ENCODE measurements at regions not wholly inside any gene's neighbourhood (a gene's known extent, or its start where the extent isn't known, plus 50 kb on each side); places are given as distances from the start of the nearest gene placed in this dataset.
"Not testable (repeated sequence)": the region's sequence is repeated elsewhere in the genome, so short reads cannot be mapped to it uniquely, and the experiment has no call there.

DNA sequence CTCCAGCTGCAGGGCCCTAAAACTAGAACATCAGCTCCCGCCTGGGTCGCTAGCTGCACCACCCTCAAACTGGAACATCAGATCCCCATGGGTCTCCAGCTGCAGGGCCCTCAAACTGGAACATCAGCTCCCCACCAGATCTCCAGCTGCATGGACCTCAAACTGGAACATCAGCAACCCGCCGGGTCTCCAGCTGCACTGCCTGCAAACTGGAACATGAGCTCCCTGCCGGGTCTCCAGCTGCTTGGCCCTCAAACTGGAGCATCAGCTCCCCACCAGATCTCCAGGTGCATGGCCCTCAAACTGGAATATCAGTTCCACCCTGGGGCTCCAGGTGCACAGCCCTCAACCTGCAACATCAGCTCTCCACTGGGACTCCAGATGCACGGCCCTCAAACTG lies 82.7 kb downstream of the TFRC start:
- DNase-seq (ENCODE audit: low read depth) = not testable (repeated sequence)

DNA sequence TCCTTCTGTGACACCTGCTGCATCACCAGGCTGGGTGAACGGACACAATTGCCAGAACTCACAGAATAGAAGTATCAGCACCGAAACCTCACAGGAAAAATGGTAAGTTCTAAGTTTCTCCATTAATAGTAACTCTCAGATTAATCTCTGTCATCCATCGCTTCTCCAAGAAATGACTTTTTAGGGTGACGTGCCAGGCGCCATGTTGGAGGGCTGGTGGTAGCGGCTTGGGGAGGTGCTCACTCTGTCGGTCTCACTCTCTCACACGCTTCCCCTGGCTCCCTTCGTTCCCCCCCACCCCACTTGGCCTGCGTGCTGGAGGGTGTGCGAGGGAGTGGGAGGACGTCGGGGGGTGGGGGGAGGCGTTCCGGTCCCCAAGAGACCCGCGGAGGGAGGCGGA lies 85.6 kb downstream of the TFRC start:
- DNase-seq (ENCODE audit: low read depth) = not testable (repeated sequence)

DNA sequence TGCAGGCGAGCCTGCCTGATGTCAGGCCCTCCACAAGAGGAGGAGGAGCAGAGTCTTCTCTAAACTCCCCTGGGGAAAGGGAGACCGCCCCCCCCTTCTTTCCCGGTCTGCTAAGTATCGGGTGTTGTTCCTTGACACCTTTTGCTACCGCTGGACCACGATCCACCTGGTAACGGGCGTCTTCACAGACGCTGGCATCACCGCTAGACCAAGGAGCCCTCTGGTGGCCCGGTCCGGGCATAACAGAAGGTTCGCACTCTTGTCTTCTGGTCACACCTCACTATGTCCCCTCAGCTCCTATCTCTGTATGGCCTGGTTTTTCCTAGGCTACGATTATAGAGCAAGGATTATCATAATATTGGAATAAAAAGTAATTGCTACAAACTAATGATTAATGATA lies 86.0 kb upstream of the TNK2 start:
- DNase-seq (ENCODE audit: low read depth) = peak; percentile 37

DNA sequence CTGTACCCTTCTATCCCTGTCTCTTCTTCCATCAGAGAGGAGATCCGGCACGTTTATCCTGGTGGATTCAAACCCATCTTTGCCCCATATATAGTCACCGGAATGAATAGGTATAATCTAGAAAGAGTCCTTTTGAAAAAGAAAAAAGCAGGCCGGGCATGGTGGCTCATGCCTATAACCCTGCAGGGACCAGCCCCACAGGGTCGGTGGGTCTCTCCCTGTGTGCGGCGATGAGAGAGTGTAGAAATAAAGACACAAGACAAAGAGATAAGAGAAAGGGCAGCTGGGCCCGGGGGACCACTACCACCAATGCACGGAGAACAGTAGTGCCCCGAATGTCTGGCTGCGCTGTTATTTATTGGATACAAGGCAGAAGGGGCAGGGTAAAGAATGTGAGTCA lies 85.3 kb upstream of the TNK2 start:
- DNase-seq (ENCODE audit: low read depth) = not testable (repeated sequence)

DNA sequence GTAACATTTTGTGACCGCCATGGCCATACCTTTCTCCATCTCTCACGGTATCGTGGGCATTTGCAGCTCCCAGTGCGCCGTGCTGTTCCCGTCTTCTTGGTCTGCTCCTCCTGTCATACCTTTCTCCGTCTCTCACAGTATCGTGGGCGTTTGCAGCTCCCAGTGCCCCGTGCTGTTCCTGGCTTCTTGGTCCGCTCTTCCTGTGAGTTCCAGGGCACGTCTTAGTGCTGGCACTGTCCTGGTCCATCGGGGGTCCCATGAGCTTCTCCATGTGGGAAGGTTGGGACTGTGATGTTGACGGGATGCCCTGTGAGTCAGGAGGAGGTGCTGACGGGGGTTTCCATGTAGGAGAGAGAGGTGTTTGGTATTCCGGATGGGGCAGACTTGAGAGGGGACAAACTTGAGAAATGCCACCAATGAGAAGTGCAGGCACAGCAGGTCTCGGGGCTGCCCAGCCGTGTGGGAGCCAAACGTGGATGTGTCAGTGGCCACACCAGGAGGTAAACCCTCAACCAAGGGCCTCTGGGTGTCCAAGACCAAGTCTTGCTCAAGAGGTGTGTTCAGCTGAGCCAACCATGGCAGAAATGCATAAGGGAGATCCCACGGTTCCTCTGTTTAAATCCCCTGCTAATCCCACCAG lies 84.7 kb upstream of the TNK2 start:
- not testable (repeated sequence) for DNase-seq (ENCODE audit: low read depth)

DNA sequence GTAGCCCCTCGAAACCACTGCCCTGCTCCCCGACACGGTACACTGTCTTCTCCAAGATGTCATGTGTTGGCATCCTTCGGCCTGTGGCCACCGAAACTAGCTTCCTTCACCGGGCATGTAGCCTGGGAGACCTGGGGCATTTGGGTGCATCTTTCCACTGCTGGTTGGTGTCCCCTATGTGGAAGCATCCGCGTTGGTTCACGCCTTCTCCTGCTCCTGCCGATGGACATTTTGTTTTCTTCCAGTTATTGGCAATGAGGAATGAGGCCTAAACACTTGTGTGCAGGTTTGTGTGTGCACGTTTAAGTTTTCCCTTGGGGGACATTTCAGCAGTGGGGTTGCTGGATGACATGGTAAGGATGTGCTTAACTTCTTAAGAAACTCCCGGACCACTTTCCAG lies 83.6 kb upstream of the TNK2 start:
- not testable (repeated sequence) for DNase-seq (ENCODE audit: low read depth)

DNA sequence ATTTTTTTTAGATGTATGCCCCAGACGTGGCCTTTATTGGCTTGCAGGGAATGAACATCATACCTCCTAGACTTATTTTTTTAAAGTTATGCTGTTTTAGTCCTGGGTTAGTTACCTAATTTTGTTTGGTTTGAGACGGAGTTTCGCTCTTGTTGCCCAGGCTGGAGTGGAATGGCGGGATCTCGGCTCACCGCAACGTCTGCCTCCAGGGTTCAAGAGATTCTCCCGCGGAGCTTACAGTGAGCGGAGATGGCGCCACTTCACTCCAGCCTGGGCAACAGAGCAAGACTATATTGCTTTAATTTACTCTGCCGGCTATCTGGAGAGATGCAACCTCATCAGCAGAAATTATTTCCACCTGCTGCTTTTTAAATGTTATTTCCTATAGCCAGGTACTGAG lies 82.9 kb upstream of the TNK2 start:
- DNase-seq (ENCODE audit: low read depth) = not testable (repeated sequence)

DNA sequence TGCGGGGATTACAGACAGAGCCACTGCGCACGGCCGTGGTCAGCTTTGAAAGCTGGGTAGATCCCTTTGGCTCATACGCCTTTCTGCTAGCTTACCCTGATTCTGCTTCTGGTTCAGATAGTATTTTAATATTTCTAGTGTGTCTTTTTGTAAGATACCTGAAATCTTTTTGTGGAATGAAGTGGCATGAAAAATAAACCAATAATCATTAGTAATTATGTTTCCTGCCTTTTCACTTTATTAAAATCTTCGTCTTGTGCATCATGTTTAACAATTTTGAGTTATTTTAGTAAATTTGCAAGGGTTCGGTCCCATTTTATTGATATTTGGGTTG lies 82.5 kb upstream of the TNK2 start:
- not testable (repeated sequence) for DNase-seq (ENCODE audit: low read depth)

DNA sequence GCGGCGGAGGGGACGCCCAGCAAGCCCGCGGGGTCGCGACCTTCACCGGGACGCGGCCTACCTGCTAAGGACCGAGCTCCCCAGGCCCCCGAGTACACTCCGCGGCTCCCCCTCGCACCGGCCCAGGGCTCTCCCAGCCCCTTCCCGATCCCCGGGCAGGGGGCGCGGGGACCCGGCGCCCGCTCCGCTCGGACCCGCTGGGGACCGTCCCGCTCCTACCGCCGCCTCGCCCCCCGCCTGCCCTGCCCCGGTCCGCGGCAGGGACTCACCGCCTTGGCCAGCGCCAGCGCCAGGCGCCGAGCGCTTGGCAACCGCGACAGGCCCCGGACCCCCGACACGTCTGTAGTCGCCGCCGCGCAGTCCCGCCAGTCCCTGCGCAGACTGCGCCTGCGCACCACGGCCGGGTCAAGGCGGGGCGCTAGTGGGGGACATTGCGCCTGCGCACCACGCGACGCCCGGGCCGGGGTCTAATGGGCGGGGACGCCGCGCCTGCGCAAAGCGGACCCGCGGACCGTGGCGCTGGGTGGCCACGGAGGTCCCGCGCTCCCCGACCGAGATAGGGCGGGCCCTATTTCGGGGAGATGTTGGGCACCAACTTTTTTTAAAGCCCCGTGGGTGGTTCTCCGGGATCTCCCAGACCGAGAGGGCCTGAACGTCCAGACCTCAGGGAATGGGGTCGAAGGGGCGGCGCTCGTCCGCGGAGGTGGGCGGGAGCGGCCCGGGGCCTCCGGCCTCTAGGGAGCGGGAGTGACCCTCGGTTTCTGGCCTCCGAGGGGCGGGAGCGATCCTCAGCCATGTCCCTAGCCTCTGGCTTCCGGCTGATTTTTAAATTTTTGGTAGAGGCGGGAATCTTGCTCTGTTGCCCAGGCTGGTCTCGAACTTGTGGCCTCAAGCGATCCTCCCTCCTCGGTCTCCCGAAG lies 81.8 kb upstream of the TNK2 start:
- DNase-seq (ENCODE audit: low read depth) = peak; percentile 96

DNA sequence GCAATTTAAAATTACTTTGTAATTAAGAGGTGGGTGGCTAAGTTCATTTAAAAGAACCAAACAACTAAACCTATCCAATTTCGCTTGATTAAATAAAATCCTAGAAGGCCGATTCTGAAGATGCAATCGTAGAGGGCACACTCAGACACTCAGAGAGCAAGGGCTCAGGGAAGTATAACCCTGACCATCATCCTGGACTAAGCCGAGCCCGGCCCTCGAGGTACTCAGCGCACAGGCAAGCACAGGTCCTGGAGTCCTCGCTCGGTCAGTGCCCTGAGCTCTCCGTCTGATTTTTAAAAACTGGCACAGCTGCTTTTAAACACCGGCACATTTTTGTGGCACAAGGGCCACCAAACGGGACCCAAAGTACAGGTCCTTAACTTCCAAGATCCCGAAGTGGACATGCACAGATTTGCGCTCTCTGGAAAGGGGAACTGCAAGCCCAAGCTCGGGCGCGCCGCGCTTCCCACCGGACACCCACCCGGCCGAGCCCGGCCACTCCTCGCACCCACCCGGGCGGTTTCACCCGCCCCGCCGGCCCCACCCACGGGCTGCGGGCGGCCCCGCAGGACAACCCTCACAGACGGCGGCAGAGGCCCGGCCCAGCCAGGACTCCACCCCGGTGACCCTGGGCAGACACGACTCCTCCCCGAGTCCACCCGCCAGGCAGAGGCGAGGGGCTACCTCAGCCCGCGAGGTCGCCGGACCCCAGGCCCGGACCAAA lies 81.0 kb upstream of the TNK2 start:
- not testable (repeated sequence) for DNase-seq (ENCODE audit: low read depth)

DNA sequence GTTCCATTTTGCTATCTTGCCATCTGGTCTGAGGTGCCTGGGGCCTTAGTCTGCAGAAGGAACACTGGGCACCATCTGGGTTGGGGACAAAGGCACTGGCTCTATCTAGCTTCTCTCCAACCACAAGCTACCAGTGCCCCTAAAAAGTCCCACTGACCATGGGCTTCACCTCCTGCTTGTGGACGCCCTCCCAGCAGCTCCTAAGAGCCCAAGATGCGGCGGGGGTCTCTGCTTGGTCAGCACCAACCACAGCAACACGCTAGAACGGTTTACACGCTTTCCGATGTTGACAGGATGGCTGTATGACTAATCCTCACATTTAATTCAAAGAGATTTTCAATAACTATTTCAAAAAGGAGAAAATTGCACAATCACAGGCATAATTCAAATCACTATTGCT lies 80.4 kb upstream of the TNK2 start:
- not testable (repeated sequence) for DNase-seq (ENCODE audit: low read depth)

DNA sequence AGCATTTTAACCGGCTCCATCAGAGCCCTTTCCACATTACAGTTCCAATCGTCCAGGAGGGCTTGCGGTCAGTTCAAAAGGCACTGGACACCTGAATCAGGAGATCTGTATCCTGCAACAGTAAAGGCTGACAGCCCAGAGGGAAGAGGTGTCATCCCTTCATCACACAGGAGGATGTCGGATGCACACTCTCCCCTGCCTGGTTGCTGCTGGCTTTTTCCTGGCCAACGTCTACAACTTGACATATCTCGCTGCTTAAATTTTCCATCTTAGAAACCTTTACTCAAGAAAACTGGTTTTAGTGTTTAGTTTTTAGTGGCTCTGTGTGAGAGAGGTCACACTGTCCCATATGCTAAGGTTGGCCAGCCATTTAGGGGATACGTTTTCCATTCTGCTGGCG lies 78.7 kb upstream of the TNK2 start:
- not testable (repeated sequence) for DNase-seq (ENCODE audit: low read depth)

DNA sequence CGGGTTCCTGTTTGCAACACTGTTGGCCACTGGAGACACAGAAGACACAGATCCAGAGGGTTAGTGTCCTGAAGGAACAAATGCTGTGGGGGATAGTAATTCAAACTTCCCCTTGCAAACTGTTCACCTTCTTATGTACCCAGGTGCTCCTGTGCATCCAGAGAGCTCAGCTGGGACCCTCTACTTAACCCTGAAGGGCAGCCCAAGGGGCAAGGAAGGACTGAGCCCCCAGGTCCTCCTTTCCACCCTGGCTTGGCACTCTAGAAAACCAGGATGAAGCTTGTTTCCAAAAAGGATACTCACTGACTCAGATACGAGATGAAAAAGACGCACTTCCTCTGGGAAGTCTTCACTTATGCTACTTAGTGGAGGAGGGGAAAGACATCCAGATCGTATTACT lies 78.2 kb upstream of the TNK2 start:
- DNase-seq (ENCODE audit: low read depth) = not testable (repeated sequence)

DNA sequence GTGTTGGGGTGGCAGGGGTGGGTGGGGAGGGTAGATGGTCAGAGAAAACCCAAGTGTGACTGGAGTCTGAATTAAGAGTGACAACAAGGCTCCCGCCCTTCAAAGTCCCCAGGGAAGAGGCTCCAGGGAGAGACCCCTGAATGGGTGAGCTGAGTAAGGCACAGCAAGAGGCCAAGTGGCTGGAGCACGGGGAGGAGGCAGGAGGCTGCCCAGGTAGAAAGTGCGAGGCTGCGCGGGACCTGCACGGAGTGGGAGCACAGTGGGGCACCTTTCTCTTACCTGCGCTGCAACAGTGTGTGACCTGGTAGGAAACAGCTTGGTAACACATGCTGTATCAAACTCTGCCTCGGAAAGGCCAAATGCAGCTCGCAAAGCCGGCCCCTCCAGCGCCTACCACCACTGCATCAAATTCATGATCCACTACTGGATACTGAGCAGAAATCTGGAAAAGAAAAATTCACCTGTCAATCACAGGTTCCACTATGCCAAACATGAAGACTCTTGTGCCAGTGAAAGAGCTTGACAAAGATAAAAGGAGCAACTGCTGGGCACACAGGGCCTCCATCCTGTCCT lies 77.1 kb upstream of the TNK2 start:
- DNase-seq (ENCODE audit: low read depth) = not testable (repeated sequence)

DNA sequence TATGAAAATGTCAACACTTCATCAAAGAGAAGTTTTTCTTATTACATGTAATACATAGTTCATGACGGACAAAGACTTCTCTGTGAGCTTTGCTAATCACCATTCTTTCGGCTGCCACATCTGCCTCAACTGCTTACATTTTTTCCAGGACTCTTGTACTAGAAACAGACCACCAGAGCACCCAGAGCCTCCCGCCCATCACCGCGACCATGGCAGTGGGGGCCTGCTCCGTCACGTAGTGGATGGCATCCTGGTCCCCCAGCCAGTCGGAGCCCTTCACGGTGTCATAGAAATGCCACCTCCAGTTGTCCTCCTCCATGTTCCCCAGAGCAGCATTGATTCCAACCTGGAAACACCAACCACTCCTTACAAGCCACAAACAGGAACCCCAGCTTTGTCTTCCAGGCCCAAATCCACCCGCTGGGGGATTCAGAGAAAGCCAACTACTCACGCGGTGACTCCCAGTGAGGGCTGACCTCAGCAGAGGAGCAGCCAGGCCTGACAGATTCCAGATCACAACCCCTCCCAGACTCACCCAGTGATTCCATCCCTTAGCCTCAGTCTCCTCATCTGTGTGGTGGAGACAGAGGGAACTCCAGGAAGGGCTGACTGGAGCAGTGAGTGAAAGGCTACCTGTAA lies 76.2 kb upstream of the TNK2 start:
- not testable (repeated sequence) for DNase-seq (ENCODE audit: low read depth)

DNA sequence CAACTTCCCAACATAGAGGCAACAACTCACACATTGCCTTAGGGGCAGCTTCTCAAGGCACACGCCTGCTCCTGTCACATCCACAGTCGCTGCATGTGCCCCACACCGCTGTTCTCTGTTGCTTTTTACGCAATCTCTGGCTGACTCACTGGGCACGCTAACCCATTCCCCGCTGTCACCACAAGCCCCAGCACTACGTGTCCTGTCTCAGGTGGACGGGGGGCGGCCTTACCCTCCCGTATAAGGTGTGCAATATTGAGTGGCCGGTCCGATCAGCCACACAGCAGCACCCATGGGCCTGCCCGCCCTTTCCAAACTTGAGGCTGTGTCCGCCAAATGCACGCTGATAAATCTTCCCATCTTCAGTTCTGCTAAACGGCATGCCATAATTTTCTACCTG lies 75.5 kb upstream of the TNK2 start:
- DNase-seq (ENCODE audit: low read depth) = not testable (repeated sequence)

DNA sequence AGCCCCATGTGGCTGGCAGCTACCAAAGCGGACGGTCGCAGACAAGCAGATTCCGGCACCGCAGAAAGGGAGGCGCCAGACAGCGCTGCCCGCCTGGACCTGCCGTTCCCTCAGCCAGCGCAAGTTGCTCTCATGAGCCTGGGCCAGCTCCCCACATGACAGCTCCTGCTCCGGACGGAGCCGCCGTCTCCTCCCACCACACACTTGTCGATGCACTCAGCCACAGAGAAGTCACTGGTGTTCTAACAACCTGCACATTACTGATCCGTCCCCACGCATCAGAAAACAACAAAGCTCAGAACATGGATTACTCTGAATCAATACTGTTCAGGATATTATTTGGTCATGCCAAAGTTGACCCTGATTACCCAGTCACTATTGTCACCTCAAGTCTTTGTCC lies 74.4 kb upstream of the TNK2 start:
- not testable (repeated sequence) for DNase-seq (ENCODE audit: low read depth)

DNA sequence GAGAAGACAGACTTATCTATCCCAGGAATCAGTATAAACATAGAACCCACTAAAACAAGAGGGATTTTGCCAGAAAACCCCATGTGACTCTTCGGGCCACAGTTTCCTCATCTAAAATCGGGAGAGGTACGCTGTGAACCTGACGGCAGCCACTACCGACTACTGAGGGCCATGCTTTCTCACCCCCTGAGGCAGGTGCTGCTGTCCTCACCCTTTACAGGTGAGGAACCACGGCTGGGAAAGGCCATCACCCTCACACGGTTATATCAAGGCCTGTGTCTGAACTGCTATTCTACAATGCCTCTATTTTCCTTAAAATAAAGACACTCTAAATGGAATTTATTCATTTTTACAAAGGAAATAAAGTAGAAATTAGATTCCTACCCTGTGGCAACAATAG lies 73.4 kb upstream of the TNK2 start:
- not testable (repeated sequence) for DNase-seq (ENCODE audit: low read depth)

DNA sequence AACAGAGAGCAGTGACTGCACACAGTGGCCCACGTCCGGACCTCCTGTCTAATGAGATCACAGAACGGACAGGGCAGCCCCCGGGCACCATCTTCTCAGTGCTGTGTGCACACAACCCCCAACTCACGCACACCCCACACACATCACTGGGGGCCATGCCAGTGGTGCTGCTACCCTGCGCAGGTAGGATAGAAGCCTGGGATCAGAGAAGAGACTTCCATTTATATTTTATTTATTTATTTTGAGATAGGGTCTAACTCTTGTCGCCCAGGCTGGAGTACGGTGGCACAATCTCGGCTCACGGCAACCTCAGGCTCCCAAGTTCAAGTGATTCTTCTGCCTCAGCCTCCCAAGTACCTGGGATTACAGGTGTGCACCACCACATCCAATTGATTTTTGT lies 71.5 kb upstream of the TNK2 start:
- not testable (repeated sequence) for DNase-seq (ENCODE audit: low read depth)

DNA sequence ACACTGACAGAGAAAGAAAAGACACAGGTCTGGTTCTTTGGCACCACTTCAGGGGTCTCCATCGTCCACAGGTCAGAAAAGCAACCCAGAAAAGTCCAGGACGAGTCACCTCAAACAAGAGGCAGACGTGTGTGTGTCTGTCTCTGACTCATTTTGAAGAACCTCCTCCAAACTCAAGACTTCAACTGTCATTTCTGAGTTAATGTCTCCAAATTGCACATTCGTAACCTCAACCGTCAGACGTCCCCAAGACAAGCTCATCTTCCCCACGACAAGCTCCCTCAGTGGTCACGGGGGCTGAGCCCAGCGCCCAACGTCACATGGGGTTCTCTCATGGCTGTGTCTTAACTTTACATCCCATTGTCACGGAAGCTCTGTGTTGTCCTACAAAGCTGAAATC lies 70.2 kb upstream of the TNK2 start:
- not testable (repeated sequence) for DNase-seq (ENCODE audit: low read depth)

DNA sequence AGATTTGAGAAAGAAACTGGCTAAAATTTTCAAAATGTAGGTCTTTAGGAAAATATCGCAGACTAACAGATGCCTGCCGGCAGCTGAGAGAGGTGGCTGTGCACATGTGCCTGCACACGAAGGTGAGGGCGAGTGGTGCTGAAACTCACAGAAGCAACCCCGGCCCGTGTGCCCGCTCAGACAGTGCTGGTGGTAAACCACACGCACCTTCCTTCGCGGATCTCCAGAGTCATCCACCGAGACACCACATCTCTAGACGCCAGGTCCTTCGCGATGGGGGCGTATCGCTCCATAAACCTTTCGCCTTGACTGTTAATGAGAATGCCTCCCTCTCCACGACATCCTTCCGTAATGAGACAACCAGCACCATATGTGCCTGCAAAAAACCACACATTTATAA lies 68.5 kb upstream of the TNK2 start:
- not testable (repeated sequence) for DNase-seq (ENCODE audit: low read depth)

DNA sequence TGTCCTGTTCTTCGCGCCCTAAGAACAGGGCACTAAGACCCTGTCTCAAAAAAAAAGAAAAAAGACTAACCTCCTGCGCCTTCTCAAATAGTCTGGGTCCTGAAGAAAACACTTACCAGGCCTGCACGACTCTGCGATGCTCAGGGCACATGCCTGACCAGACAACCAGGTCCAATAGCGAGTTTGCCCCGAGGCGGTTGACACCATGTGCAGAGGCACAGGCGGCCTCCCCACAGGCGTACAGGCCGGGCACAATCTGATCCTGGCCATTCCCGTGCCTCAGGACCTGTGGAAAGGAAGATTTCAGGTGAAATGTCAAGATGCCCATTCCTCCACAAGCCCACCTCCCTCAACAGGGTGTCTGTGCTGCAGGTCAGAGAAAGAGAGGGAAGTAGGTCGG lies 65.9 kb upstream of the TNK2 start:
- DNase-seq (ENCODE audit: low read depth) = not testable (repeated sequence)
